Esophagus squamous epithelium (tissue), 4 donors: ENCODE measurements at regions not wholly inside any gene's neighbourhood (a gene's known extent, or its start where the extent isn't known, plus 50 kb on each side); places are given as distances from the start of the nearest gene placed in this dataset.

Source experiments
- POLR2A ChIP-seq, 4 donors: fragments of 450-650 bp; IDR thresholded peaks; one replicate each; pipeline ENCODE4 v1.6.1; 2017; ENCODE audit warnings: antibody characterized with exemption in 4 of 4, mild to moderate bottlenecking in 4 of 4, moderate library complexity in 3 of 4
- TF ChIP-seq, protein P1 (sequence below), 6 experiments: fragments of 450-650 bp in 4 of 6; fragments of 200-600 bp in 2 of 6; sonication (generic) in 2 of 6; IDR thresholded peaks; one replicate each; pipeline ENCODE4 v1.5.1; 2016 to 2019; ENCODE audit warnings: antibody characterized with exemption in 6 of 6, mild to moderate bottlenecking in 4 of 6, moderate library complexity in 4 of 6

DNA sequence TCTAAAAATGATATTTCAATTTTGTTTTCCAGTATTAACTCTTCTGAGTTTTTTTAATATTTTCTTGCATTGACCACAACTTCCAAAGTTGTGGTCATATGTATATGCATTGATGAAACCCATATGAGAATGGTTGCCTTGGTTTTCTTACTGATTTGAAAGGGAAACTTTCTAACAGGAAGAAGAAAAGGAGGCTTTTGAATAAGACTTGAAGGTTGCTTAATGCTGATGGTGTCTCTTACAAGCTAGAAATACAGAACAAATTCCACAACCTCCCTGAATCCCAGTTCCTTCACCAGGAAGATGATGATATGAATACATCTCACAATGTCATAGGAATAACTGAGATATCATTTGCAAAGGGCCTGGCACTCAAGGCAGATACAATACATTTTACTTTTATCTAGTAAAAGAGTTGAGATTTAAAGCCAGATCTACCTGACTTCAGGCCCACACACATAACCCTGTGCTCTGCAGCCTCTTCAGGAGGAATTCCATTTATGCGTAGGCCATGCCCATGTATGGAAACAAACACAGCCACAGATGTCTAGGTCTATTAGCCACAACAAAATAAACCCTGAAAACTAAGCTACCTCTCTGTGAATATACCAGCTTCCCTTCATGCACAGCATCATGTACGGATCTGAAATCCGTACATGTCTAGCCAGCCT, 165.4 kb upstream of the PLEKHG7 start:
- TF ChIP-seq, protein P1, sequence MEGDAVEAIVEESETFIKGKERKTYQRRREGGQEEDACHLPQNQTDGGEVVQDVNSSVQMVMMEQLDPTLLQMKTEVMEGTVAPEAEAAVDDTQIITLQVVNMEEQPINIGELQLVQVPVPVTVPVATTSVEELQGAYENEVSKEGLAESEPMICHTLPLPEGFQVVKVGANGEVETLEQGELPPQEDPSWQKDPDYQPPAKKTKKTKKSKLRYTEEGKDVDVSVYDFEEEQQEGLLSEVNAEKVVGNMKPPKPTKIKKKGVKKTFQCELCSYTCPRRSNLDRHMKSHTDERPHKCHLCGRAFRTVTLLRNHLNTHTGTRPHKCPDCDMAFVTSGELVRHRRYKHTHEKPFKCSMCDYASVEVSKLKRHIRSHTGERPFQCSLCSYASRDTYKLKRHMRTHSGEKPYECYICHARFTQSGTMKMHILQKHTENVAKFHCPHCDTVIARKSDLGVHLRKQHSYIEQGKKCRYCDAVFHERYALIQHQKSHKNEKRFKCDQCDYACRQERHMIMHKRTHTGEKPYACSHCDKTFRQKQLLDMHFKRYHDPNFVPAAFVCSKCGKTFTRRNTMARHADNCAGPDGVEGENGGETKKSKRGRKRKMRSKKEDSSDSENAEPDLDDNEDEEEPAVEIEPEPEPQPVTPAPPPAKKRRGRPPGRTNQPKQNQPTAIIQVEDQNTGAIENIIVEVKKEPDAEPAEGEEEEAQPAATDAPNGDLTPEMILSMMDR (IDR thresholded peaks at IDR 0.05) = no peak
- no peak for TF ChIP-seq POLR2A (IDR thresholded peaks at IDR 0.05)
